GM12865 (cell line): ENCODE measurements at regions not wholly inside any gene's neighbourhood (a gene's known extent, or its start where the extent isn't known, plus 50 kb on each side); places are given as distances from the start of the nearest gene placed in this dataset.

ENCODE experiments used
- DNase-seq: peaks from one replicate; pipeline ENCODE4 v3.0.0; 2010; ENCODE audit warnings: low read depth
- H3K4me3 ChIP-seq: 2 replicates; pipeline ENCODE4 v1.5.1; 2011; ENCODE audit warnings: mild to moderate bottlenecking, low read depth, low read length, control low read depth
- CTCF ChIP-seq: IDR thresholded peaks from 2 replicates; pipeline ENCODE4 v1.5.1; 2011; ENCODE audit warnings: low read length, control low read depth, low read depth, inconsistent platforms; ENCODE audit not compliant: insufficient read depth; ENCODE audit errors: missing control alignments

- no peak for TF ChIP-seq CTCF
- DNase-seq: no peak
- no peak overlapping the region for H3K4me3 ChIP-seq
Measured at GRCh38 chr3:25252291-25252690, 175.8 kb upstream of the RARB start.

GRCh38 chr3:25257026-25257425, 171.0 kb upstream of the RARB start:
- H3K4me3 ChIP-seq: no peak overlapping the region
- DNase-seq: no peak
- TF ChIP-seq CTCF: no peak

GRCh38 chr3:25259871-25260270, 168.2 kb upstream of the RARB start:
- TF ChIP-seq CTCF: no peak
- no peak for DNase-seq
- no peak overlapping the region for H3K4me3 ChIP-seq

- no peak overlapping the region for H3K4me3 ChIP-seq
- TF ChIP-seq CTCF: no peak
- DNase-seq: no peak
Measured at GRCh38 chr3:25262322-25262721, 165.7 kb upstream of the RARB start.

- H3K4me3 ChIP-seq: no peak overlapping the region
- DNase-seq: no peak
- no peak for TF ChIP-seq CTCF
Measured at GRCh38 chr3:25265284-25265683, 162.8 kb upstream of the RARB start.

GRCh38 chr3:25266677-25267076, 161.4 kb upstream of the RARB start:
- TF ChIP-seq CTCF: no peak
- H3K4me3 ChIP-seq: no peak overlapping the region
- no peak for DNase-seq

- no peak overlapping the region for H3K4me3 ChIP-seq
- DNase-seq: no peak
- TF ChIP-seq CTCF: no peak
Measured at GRCh38 chr3:25272090-25272489, 156.0 kb upstream of the RARB start.
